CD4-positive, CD25-positive, alpha-beta regulatory T cell (primary cell): ENCODE measurements at regions not wholly inside any gene's neighbourhood (a gene's known extent, or its start where the extent isn't known, plus 50 kb on each side); places are given as distances from the start of the nearest gene placed in this dataset.
"Not testable (repeated sequence)": the region's sequence is repeated elsewhere in the genome, so short reads cannot be mapped to it uniquely, and the experiment has no call there.

Experiments used
- ATAC-seq, 2 donors: fragments of 150-1000 bp; cut with Tn5 transposase; one replicate each; pipeline ENCODE4 v1.10.0; 2021; ENCODE audit warnings: low read depth in 2 of 2, moderate number of reproducible peaks in 2 of 2, moderate library complexity in 1 of 2
- DNase-seq, 3 donors: peaks; one replicate each; pipeline versions ENCODE4 v3.0.0 to v3.0.0-alpha.2; 2012 to 2022; ENCODE audit warnings: mixed read lengths in 1 of 3
- H3K27ac ChIP-seq: one replicate; pipeline ENCODE4 v1.7.0; 2013; ENCODE audit warnings: mild to moderate bottlenecking, low read length; ENCODE audit not compliant: insufficient read depth, poor library complexity, severe bottlenecking
- H3K27me3 ChIP-seq: one replicate; pipeline ENCODE4 v1.7.0; 2013; ENCODE audit warnings: low read length; ENCODE audit not compliant: control insufficient read depth, insufficient read depth
- H3K36me3 ChIP-seq: one replicate; pipeline ENCODE4 v1.7.0; 2013; ENCODE audit warnings: mild to moderate bottlenecking, low read length, moderate library complexity; ENCODE audit not compliant: control insufficient read depth, insufficient read depth
- H3K4me1 ChIP-seq: 2 replicates; pipeline ENCODE4 v1.7.0; 2013; ENCODE audit warnings: mild to moderate bottlenecking, low read length; ENCODE audit not compliant: insufficient read depth, control insufficient read depth, poor library complexity, severe bottlenecking
- H3K4me3 ChIP-seq: one replicate; pipeline ENCODE4 v1.7.0; 2013; ENCODE audit warnings: low read depth, mild to moderate bottlenecking, low read length, moderate library complexity
- H3K9me3 ChIP-seq, 2 experiments: 1 replicate in 1 of 2; 2 replicates in 1 of 2; pipeline ENCODE4 v1.7.0; 2013; ENCODE audit warnings: low read length in 2 of 2, mild to moderate bottlenecking in 1 of 2, moderate library complexity in 1 of 2; ENCODE audit not compliant: control insufficient read depth in 2 of 2
- H3K27ac Mint-ChIP-seq, 3 donors: one replicate each; pipeline ENCODE4 v1.8.0; 2020 to 2022; ENCODE audit warnings: mild to moderate bottlenecking in 3 of 3, mixed read lengths in 3 of 3, moderate library complexity in 2 of 3
- H3K27me3 Mint-ChIP-seq: one replicate; pipeline ENCODE4 v1.8.0; 2022; ENCODE audit warnings: mild to moderate bottlenecking, mixed read lengths
- H3K36me3 Mint-ChIP-seq: one replicate; pipeline ENCODE4 v1.8.0; 2020; ENCODE audit warnings: mixed read lengths
- H3K4me1 Mint-ChIP-seq, 4 donors: one replicate each; pipeline ENCODE4 v1.8.0; 2020 to 2022; ENCODE audit warnings: mixed read lengths in 4 of 4, mild to moderate bottlenecking in 1 of 4
- H3K4me3 Mint-ChIP-seq, 4 donors: one replicate each; pipeline ENCODE4 v1.8.0; 2020 to 2022; ENCODE audit warnings: mild to moderate bottlenecking in 4 of 4, mixed read lengths in 4 of 4, moderate library complexity in 3 of 4
- H3K9me3 Mint-ChIP-seq, 7 donors: one replicate each; pipeline ENCODE4 v1.8.0; 2020 to 2022; ENCODE audit warnings: mixed read lengths in 7 of 7, mild to moderate bottlenecking in 3 of 7, moderate library complexity in 2 of 7

DNA sequence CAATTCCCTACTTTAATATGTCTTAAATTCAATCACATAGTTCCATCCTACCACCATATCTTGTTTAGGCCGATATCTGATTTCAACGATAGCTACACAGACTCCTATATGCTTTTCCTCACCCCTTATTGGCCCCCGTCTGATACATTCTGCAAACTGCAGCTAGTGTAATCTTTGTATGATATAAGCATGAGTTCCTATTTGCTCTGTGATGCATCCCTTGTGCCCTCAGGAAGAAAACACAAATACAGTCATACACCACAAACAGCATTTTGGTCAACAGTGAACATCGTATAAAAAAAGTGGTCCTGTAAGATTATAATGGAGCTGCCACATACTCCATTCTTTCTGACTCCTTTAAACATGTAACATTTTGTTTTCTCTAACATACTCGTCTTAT lies 837.8 kb upstream of the CDH6 start:
- Mint-ChIP-seq H3K9me3 (peaks cover 0 to 15% (median 3%) of the 10 kb centered on the region in 7 donors), H3K27ac (no peak overlapping the region), H3K4me1 (no peaks in the 10 kb centered on the region), H3K27me3 (no peaks in the 10 kb centered on the region), H3K4me3 (no peak overlapping the region), H3K36me3 (no peaks in the 10 kb centered on the region)
- peaks cover 0 to 3% of the 10 kb centered on the region in 2 experiments for H3K9me3 ChIP-seq
- no peaks in the 10 kb centered on the region for H3K4me1 ChIP-seq
- H3K27me3 ChIP-seq = no peaks in the 10 kb centered on the region
- no peak overlapping the region for H3K4me3 ChIP-seq
- H3K27ac ChIP-seq = no peak overlapping the region
- no peaks in the 10 kb centered on the region for H3K36me3 ChIP-seq
- DNase-seq = no peak
- ATAC-seq = no peak

DNA sequence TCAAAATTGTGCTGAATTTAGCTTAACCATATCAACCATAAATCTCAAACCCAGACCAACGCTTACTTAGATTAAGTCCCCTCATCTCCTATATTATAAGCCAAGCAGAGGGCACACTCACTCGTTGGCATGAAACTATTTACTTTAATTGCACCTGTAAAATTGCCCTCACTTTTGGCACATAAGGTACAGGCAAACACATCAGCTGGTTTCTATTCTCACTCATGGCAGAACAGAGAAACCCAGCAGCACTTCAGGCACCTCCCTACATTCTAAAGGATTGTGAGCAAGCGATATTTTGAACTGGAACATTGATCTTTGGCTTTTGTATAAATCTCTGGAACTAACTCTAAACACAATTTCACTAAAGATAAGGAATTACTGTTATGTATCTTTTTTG lies 845.6 kb upstream of the CDH6 start:
- DNase-seq (no peak), ATAC-seq (no peak)
- H3K4me1 Mint-ChIP-seq = no peaks in the 10 kb centered on the region
- Histone ChIP-seq H3K9me3 (peaks cover 3 to 6% of the 10 kb centered on the region in 2 experiments), H3K27me3 (no peaks in the 10 kb centered on the region), H3K27ac (no peak overlapping the region), H3K4me1 (no peaks in the 10 kb centered on the region), H3K36me3 (no peaks in the 10 kb centered on the region), H3K4me3 (no peak overlapping the region)
- H3K27ac Mint-ChIP-seq = no peak overlapping the region
- no peaks in the 10 kb centered on the region for H3K27me3 Mint-ChIP-seq
- H3K36me3 Mint-ChIP-seq = no peaks in the 10 kb centered on the region
- H3K4me3 Mint-ChIP-seq = no peak overlapping the region
- H3K9me3 Mint-ChIP-seq = peaks cover 0 to 16% (median 5%) of the 10 kb centered on the region in 7 donors

DNA sequence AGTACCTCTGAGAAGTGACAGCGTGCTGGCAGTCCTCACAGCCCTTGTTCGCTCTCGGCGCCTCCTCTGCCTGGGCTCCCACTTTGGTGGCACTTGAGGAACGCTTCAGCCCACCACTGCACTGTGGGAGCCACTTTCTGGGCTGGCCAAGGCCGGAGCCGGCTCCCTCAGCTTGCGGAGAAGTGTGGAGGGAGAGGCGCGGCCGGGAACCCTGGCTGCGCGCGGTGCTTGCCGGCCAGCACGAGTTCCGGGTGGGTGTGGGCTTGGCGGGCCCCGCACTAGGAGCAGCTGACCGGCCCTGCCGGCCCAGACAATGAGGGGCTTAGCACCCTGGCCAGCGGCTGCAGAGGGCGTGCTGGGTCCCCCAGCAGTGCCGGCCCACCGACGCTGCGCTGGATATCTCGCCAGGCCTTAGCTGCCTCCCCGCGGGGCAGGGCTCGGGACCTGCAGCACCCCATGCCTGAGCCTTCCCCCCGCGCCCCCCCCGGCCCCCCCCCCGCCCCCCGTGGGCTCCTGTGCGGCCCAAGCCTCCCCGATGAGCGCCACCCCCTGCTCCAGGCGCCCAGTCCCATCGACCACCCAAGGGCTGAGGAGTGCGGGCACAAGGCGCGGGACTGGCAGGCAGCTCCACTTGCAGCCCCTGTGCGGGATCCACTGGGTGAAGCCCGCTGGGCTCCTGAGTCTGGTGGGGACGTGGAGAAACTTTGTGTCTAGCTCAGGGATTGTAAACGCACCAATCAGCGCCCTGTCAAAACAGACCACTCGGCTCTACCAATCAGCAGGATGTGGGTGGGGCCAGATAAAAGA lies 847.7 kb upstream of the CDH6 start:
- not testable (repeated sequence) for H3K36me3 Mint-ChIP-seq, H3K27me3 ChIP-seq, H3K9me3 ChIP-seq, H3K27ac Mint-ChIP-seq, H3K4me1 ChIP-seq, H3K36me3 ChIP-seq, H3K27ac ChIP-seq, H3K4me1 Mint-ChIP-seq, H3K4me3 Mint-ChIP-seq, H3K4me3 ChIP-seq, ATAC-seq, DNase-seq, H3K27me3 Mint-ChIP-seq
- peaks cover 0 to 29% (median 5%) of the 10 kb centered on the region in 7 donors for H3K9me3 Mint-ChIP-seq

DNA sequence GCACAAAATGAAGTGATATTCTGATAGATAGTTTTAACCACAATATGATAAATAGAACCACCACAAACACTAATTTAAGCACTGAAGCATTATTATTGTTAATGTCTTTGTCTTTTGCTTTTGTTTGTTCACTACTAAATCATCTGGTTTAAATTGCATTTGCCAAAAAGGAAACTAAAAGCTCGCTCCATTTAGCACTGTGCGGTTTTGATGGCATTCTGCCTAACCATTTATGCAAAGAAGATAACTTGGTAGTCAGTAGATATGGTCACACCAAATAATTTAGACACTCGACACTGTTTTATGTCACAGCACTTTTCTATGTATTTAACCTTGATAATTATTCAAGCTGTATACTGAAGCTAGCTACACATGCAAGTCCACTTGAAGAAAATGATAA lies 849.8 kb upstream of the CDH6 start:
- ATAC-seq (no peak), DNase-seq (no peak)
- H3K36me3 Mint-ChIP-seq = no peaks in the 10 kb centered on the region
- Histone ChIP-seq H3K27me3 (no peaks in the 10 kb centered on the region), H3K4me1 (no peaks in the 10 kb centered on the region), H3K27ac (no peak overlapping the region), H3K4me3 (no peak overlapping the region), H3K36me3 (no peaks in the 10 kb centered on the region), H3K9me3 (peaks cover 0 to 6% of the 10 kb centered on the region in 2 experiments)
- no peak overlapping the region for H3K27ac Mint-ChIP-seq
- H3K4me3 Mint-ChIP-seq = no peak overlapping the region
- no peaks in the 10 kb centered on the region for H3K27me3 Mint-ChIP-seq
- peaks cover 0 to 29% (median 4%) of the 10 kb centered on the region in 7 donors for H3K9me3 Mint-ChIP-seq
- H3K4me1 Mint-ChIP-seq = no peaks in the 10 kb centered on the region

DNA sequence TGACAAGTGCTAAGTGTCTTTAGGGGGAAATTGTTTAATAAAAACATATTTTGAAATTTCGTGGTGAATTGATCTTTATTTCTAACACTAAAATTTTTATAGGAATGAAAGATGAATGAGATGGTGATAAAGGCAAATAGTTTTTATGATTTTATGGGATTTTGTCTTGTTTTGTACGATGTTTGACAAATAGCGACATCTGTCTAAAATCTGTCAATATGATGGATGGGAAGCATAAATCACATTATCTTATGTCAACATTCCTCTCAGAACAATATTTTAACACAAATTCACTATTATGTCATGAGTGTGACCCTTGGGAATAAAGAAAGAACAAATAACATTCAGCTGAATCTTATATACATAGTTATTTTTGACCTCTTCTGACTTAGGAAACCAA lies 852.0 kb upstream of the CDH6 start:
- H3K4me3 Mint-ChIP-seq = no peak overlapping the region
- DNase-seq = no peak
- Histone ChIP-seq H3K27me3 (no peaks in the 10 kb centered on the region), H3K9me3 (no peaks in the 10 kb centered on the region), H3K36me3 (no peaks in the 10 kb centered on the region), H3K4me1 (no peaks in the 10 kb centered on the region), H3K27ac (no peak overlapping the region), H3K4me3 (no peak overlapping the region)
- H3K27ac Mint-ChIP-seq = no peak overlapping the region
- no peaks in the 10 kb centered on the region for H3K27me3 Mint-ChIP-seq
- H3K36me3 Mint-ChIP-seq = no peaks in the 10 kb centered on the region
- no peaks in the 10 kb centered on the region for H3K4me1 Mint-ChIP-seq
- no peak for ATAC-seq
- peaks cover 0 to 26% (median 3%) of the 10 kb centered on the region in 7 donors for H3K9me3 Mint-ChIP-seq

DNA sequence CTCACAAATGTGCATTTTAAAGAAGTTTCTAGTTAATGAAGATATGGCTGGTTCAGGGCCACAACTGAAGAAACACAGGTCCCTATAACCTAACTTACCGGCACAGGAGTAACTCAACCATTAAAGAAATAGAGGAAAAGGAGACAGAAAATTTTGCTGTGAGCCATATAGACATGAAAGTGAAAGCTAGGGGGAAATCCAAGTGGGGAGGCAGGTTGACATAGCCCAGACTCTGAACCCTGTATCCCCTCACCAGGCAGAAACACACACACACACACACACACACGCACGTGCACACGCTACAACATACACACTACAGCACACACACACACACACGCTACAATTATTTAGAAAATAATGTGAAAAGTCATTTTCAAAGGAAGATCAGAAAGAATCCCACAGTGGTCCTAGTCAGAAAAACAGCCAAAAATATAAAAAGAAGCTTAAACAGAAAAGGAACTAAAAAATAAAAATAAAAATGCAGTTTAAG lies 856.4 kb upstream of the CDH6 start:
- no peaks in the 10 kb centered on the region for H3K4me1 ChIP-seq
- peaks cover 0 to 21% (median 3%) of the 10 kb centered on the region in 7 donors for H3K9me3 Mint-ChIP-seq
- H3K27me3 Mint-ChIP-seq = no peaks in the 10 kb centered on the region
- no peaks in the 10 kb centered on the region for H3K27me3 ChIP-seq
- H3K4me3 ChIP-seq = no peak overlapping the region
- no peak for ATAC-seq
- no peak for DNase-seq
- H3K27ac ChIP-seq = no peak overlapping the region
- no peaks in the 10 kb centered on the region for H3K9me3 ChIP-seq
- H3K36me3 ChIP-seq = no peaks in the 10 kb centered on the region
- no peak overlapping the region for H3K4me3 Mint-ChIP-seq
- no peaks in the 10 kb centered on the region for H3K36me3 Mint-ChIP-seq
- H3K4me1 Mint-ChIP-seq = no peaks in the 10 kb centered on the region
- H3K27ac Mint-ChIP-seq = no peak overlapping the region

DNA sequence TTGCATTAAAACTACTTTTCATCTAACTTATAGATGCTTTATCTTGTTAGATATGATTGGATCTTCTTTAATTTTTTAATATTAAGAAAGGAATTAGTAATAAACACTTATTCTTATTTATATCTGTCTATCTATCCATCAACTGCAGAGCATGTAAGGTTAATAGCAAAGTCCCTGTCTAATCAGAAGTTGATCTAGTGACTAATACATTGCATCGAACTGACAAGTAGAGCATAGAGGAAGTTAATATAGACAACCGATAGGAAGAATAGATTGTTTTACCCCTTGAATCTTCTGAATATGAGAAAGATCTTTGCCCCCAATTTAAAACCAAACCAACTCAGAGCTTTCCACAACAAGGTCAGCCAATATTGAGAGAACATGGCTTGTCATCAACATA lies 862.0 kb upstream of the CDH6 start:
- H3K9me3 ChIP-seq = no peaks in the 10 kb centered on the region
- ATAC-seq (no peak), DNase-seq (no peak)
- no peaks in the 10 kb centered on the region for H3K4me1 ChIP-seq
- peaks cover 0 to 11% (median 8%) of the 10 kb centered on the region in 7 donors for H3K9me3 Mint-ChIP-seq
- no peaks in the 10 kb centered on the region for H3K27me3 Mint-ChIP-seq
- H3K36me3 ChIP-seq = no peaks in the 10 kb centered on the region
- H3K36me3 Mint-ChIP-seq = no peaks in the 10 kb centered on the region
- no peak overlapping the region for H3K4me3 Mint-ChIP-seq
- H3K27ac ChIP-seq = no peak overlapping the region
- no peaks in the 10 kb centered on the region for H3K27me3 ChIP-seq
- no peaks in the 10 kb centered on the region for H3K4me1 Mint-ChIP-seq
- H3K4me3 ChIP-seq = no peak overlapping the region
- no peak overlapping the region for H3K27ac Mint-ChIP-seq

DNA sequence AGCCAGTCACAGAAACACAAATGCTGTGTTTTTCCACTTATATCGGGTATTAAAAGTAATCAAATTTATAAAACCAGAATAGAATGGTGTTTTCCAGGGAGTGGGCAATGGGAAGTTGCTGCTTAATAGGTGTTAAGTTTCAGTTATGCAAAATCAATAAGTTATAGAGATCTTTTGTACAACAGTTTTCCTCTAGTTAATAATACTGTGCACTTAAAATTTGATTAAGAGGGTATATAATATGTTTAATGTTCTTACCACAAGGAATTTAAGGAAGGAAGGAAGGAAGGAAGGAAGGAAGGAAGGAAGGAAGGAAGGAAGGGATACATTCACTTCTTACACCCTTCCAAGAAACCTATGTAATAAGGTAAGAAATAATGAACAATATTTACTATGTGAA lies 867.7 kb upstream of the CDH6 start:
- Histone ChIP-seq H3K4me1 (no peaks in the 10 kb centered on the region), H3K4me3 (no peak overlapping the region), H3K36me3 (no peaks in the 10 kb centered on the region), H3K9me3 (no peaks in the 10 kb centered on the region), H3K27ac (no peak overlapping the region), H3K27me3 (no peaks in the 10 kb centered on the region)
- ATAC-seq (no peak), DNase-seq (no peak)
- H3K27me3 Mint-ChIP-seq = no peaks in the 10 kb centered on the region
- no peak overlapping the region for H3K27ac Mint-ChIP-seq
- H3K4me1 Mint-ChIP-seq = no peaks in the 10 kb centered on the region
- H3K4me3 Mint-ChIP-seq = no peak overlapping the region
- H3K36me3 Mint-ChIP-seq = no peaks in the 10 kb centered on the region
- H3K9me3 Mint-ChIP-seq = peaks cover 0 to 20% (median 7%) of the 10 kb centered on the region in 7 donors
